NCI-H1417 (cell line): ENCODE measurements at regions not wholly inside any gene's neighbourhood (a gene's known extent, or its start where the extent isn't known, plus 50 kb on each side); places are given as distances from the start of the nearest gene placed in this dataset.

Experiments
- DNase-seq, 3 experiments: peaks; one replicate each; lab custom pipeline; 2025; lab: John Stamatoyannopoulos, UW

DNA sequence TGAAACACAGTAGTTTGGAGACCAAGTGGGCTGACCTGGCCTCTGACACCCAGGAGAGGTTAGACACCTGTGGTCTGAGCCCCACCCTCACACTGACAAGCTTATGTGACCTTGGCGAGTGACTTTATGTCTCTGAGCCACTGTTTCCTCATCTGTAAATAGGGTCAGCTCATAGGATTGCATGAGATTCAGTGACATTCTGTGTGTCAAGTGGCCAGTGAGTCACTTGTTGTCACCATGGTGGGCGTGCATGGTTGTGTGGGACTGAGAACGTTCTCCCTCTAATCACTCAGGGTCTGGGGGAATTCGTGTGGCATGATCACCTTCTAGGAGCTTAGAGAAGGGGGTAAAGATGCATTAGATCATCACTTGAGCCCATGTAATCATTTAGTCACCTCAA lies 146.4 kb downstream of the PHETA1 start:
- no peak for DNase-seq

DNA sequence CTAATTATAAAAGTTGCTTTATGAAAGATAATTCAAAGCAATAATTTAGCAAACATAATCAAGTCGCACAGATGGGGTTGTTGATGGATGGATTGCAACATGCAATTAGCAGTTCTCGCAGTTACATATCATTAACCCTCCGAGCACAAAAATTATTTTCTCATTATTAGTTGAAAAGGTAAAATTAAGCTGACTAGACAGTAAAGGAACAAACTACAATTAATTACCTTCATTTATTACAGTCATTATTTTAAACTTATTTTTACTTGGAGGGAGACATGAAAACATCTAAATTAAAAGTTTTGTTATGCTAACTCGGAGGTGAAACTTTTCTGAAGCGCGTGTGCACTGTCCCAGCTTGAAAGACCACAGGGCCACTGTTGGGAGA lies 146.9 kb downstream of the PHETA1 start:
- peak in 1 of 3 experiments; percentile 61 for DNase-seq

- peak in 2 of 3 experiments; percentile 40 to 73 for DNase-seq
These were observed 147.6 kb downstream of the PHETA1 start for GRCh38 chr12:111221062-111222026.

DNA sequence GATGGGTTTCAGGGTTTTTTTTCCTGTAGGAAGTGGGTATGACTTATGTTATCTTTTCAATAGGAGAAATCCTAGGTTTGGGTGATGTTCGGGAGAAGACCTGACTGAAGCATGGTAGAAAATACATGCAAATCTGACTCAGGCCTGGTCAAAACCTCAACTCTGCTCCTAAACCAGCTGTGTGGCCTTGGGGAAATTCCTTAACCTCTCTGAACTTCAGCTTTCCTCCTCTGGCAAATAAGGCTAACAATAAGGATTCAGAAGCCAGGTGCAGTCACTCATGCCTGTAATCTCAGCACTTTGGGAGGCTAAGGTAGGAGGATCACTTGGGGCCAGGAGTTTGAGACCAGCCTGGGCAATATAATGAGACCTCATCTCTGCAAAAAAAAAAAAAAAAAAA lies 148.5 kb downstream of the PHETA1 start:
- no peak for DNase-seq

- DNase-seq: no peak
These were observed 149.5 kb downstream of the PHETA1 start for GRCh38 chr12:111219440-111219839.

DNA sequence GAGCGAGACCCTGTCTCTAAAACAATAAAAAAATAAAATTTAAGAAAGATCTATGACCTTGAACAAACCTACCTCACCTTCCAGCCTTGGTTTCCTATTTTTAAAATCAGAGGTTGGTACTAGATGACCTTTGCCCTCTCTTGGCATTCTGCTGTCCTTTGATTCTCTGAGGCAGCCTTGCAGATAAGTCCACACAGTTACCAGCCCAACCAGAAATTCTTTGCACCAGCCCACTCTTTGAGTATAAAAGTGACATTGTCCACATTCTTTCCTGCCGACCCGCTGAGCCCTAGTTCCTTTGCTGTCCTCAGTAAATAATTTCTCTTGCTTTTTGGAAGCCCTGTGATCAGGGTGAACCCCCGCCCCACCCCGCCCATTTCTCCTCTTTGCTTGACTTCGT lies 150.4 kb downstream of the PHETA1 start:
- DNase-seq: no peak

- DNase-seq: no peak
These were observed 152.3 kb downstream of the PHETA1 start for GRCh38 chr12:111216387-111217159.

DNA sequence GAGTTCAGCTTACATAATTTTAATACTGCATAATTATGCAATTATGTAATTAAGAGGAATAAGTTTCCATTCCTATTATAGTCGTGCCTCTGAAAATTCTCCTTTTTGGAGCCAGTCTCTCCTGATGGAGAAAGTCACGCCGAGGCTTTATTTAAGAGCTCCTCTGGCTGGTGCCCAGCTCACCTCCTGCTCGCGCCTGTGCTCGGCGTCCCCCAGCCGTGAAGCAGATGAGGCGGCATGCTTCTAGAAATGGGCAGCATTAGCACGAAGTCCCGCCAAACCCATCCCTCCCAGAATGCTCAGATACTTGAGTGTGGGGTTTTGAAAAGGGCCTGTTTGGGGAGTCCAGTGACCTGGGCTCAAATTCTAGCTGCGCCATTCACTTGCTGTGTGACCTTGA lies 153.0 kb downstream of the PHETA1 start:
- no peak for DNase-seq

GRCh38 chr12:111214401-111214800 lies 154.5 kb downstream of the PHETA1 start:
- no peak for DNase-seq

DNA sequence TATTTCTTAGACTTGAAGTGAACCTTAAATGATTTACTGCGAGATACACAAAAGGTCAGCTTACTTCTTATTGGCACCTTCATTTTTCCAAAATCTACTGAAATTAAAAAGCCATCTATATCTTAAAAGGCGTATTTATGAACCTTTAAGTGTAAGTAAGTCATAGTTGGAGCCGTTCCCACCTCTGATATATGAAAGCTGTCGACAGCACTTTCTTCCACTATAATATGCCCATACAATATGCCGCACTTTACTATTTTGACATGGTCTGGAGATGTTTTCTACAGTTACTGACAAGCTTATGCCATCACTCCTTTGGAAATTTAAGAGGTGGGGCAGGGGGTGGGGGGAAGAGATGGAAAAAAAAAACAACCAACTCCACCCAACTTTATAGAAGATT lies 155.3 kb downstream of the PHETA1 start:
- DNase-seq: no peak

- DNase-seq: no peak
These were observed 156.0 kb downstream of the PHETA1 start for GRCh38 chr12:111212814-111213456.

- peak in 1 of 3 experiments; percentile 9 for DNase-seq
These were observed 156.8 kb downstream of the PHETA1 start for GRCh38 chr12:111211910-111212757.

DNA sequence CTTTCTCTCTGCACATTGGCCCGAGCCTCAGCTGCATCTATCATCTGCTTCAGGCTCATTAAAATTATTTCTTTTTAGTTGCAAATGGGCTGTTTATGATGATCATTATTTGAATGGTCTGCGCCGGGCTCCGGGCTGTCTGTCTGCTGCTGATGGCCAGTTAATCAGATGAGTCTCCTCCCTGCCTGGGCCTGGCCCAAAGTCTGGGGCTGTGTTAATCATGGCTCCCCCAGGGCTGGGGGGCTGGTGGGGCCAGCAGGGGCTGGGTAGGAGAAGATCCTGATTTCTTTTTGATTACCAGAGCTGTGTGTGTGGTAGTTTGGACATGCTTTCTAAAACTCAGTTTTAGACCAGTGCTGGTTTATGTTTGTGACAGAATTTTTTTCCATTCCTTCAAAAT lies 159.1 kb downstream of the PHETA1 start:
- peak in 2 of 3 experiments; percentile 12 to 62 for DNase-seq

DNA sequence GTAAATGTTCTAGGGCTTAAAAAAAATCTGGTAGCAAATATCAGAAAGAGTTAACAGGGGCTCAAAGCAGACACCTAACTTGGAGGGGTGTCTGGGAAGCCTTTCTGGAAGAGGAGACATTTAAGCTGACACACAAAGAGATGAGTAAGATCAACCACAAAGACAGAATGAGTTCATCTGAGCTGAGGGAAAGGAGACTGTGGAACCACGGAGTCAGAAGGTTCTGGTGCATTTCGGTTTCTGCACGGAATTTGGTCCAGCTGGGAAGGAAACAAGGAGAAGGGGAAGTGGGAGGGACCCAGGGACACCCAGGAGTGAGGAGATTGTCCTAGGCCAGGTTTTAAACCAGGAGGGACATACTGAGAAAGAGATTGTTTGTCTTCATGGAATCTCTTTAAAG lies 161.1 kb downstream of the PHETA1 start:
- no peak for DNase-seq

DNA sequence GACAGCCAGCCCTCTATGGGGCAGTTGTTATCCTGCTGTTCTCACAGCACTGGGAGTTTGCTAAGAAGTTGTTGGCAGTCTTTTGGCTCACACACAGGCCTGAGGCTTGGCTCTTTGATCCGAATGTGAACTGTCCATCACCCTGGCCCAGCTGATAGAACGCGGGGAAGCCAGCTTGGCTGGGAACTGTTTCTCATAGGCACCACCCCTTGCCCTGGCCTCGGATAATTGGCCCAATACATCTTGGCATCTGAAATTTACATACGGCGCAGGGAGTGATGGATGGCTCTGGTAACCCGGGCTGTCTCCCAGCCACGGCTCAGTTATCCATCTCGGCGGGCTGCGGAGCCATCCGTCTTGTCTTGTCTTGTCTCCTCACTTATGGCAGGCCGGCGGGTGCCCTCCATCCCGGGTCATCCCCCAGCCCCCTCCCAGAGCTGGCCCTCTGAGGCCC lies 164.1 kb downstream of the PHETA1 start:
- no peak for DNase-seq

DNA sequence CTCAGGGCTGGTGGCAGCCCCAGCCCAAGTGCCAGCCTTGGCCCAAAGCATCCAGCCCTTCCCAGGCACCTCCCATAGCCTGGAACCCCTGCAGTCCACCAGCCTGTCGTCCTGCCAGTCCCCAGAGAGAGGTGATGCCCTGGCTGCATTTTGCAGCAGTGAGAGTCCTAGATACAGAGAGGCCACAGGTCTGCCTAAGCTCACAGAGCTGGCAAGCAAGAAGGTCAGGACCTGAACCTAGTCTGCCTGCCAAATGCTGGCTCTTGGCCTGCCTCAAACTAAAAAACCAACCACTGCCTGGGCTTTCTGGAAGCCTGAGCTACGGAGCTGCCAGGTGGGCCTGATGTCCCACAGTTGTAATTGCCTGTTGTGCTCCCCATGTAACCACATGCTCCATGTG lies 164.9 kb downstream of the PHETA1 start:
- DNase-seq: no peak

GRCh38 chr12:111203446-111203845 lies 165.4 kb downstream of the PHETA1 start:
- DNase-seq: no peak

- DNase-seq: peak in 1 of 3 experiments; percentile 44
These were observed 166.5 kb downstream of the PHETA1 start for GRCh38 chr12:111202237-111202915.

GRCh38 chr12:111201495-111202236 lies 167.2 kb downstream of the PHETA1 start:
- no peak for DNase-seq

DNA sequence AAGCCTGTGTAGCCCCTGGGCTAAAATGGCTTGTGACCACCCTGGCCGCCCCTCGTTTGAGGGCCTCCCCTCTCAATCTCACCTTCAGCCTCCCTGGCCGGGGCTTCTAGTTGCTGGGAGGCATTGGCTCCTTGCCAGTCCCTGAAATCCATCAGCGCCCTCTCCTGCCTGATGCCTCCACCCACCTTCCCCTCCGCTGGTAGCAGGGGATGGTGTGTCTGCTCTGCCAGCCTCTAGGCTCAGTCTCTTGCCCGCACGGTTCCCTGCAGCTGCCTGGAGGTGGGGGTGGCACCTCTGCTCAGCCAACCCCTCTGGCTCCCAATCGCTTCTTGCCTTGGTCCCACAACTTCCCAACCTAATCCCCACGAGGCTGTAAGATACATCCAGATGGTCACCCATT lies 167.9 kb downstream of the PHETA1 start:
- DNase-seq: peak in 2 of 3 experiments; percentile 74 to 87
